ENCODE measurements at regions not wholly inside any gene's neighbourhood (a gene's known extent, or its start where the extent isn't known, plus 50 kb on each side); places are given as distances from the start of the nearest gene placed in this dataset.

GRCh38 chr15:70533931-70534742 lies 229.2 kb downstream of the UACA start:
- no peak for TF ChIP-seq GATA2 (IDR thresholded peaks at IDR 0.05; ENCODE audit: low read depth, low read length)
- no peak for TF ChIP-seq GATA3 (IDR thresholded peaks at IDR 0.05; ENCODE audit: low read depth, low read length)
